Mucosa of rectum (tissue), 2 donors: ENCODE measurements at regions not wholly inside any gene's neighbourhood (a gene's known extent, or its start where the extent isn't known, plus 50 kb on each side); places are given as distances from the start of the nearest gene placed in this dataset.

Experiments used
- H3K27ac ChIP-seq, 2 donors: one replicate each; pipeline ENCODE4 v1.7.0; 2013; ENCODE audit warnings: inconsistent platforms in 2 of 2, low read depth in 2 of 2, low read length in 2 of 2
- H3K27me3 ChIP-seq, 2 donors: one replicate each; pipeline ENCODE4 v1.7.0; 2013; ENCODE audit warnings: low read length in 2 of 2; ENCODE audit not compliant: control insufficient read depth in 2 of 2, insufficient read depth in 2 of 2
- H3K36me3 ChIP-seq, 2 donors: one replicate each; pipeline ENCODE4 v1.7.0; 2013; ENCODE audit warnings: low read length in 2 of 2; ENCODE audit not compliant: control insufficient read depth in 2 of 2, insufficient read depth in 2 of 2
- H3K4me1 ChIP-seq, 2 donors: one replicate each; pipeline ENCODE4 v1.7.0; 2013; ENCODE audit warnings: low read length in 2 of 2, mild to moderate bottlenecking in 1 of 2; ENCODE audit not compliant: control insufficient read depth in 2 of 2, insufficient read depth in 2 of 2
- H3K4me3 ChIP-seq, 2 donors: one replicate each; pipeline ENCODE4 v1.7.0; 2013; ENCODE audit warnings: low read length in 2 of 2
- H3K9ac ChIP-seq, 2 donors: one replicate each; pipeline ENCODE4 v1.7.0; 2013; ENCODE audit warnings: low read length in 2 of 2, low read depth in 1 of 2, mild to moderate bottlenecking in 1 of 2
- H3K9me3 ChIP-seq, 2 donors: one replicate each; pipeline ENCODE4 v1.7.0; 2013; ENCODE audit warnings: low read length in 2 of 2; ENCODE audit not compliant: control insufficient read depth in 2 of 2
- donor health status: healthy.
- donor health status: Normal muscosa, but diverticular disease.

DNA sequence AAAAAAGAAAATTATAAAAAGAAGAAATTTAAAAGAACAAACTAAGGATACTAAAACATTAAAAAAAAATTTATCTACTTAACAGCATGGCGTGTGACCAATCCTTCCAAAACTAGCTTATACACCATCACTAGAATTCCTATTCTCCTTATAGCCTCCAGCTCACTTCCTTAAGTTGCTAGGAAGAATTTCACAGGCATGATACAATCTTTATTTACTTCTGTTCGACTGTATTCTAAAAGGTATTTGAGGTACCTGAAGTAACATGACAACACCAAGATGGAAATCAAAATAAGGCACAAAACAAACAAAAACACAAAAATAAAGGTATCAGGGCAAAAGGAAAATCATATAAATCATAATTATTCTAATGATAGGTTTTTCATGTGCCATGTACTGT, 360.7 kb downstream of the FIGN start:
- Histone ChIP-seq H3K4me3 (no peak overlapping the region), H3K27me3 (no peaks in the 10 kb centered on the region), H3K4me1 (no peaks in the 10 kb centered on the region), H3K36me3 (no peaks in the 10 kb centered on the region), H3K9ac (no peak overlapping the region), H3K9me3 (no peaks in the 10 kb centered on the region), H3K27ac (no peak overlapping the region)

DNA sequence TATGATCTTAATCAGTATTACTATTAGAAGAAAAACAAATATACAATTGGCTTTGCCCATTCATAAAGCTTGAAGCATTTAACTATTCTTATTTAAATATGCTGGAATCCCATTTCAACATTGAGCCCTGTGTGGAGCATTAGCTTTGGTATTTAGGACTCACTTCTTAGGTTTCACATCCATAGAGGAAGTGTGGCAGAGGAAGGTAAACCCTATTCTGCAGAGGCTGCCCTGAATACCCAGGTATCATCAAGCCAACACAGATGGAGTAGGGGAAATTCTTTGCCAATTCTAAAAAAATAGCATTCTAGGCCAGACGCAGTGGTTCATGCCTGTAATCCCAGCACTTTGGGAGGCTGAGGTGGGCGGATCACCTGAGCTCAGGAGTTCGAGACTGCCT, 361.5 kb downstream of the FIGN start:
- H3K27ac ChIP-seq, result no peak overlapping the region
- H3K9ac ChIP-seq, result no peak overlapping the region
- H3K27me3 ChIP-seq, result no peaks in the 10 kb centered on the region

DNA sequence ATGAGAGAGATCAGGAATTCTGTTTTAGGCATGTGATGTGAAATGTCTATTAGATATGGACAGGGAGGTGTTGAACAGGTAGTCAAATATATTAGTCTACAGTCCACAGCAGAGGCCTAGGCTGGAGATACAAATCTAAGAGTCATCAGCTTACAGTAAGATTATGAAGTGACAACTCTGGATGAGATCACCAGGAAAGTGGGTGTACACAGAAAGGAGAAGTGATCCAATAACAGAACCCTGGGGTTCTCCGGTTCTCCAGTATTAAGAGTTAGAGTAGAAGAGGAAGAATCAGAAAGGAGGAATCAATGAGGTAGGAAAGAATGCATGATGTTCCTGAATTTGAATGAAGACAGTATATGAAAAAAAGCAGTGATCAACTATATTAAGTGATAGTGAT, 362.3 kb downstream of the FIGN start:
- Histone ChIP-seq H3K4me3 (no peak overlapping the region), H3K27ac (no peak overlapping the region), H3K9me3 (no peaks in the 10 kb centered on the region), H3K4me1 (no peaks in the 10 kb centered on the region), H3K27me3 (no peaks in the 10 kb centered on the region), H3K9ac (no peak overlapping the region), H3K36me3 (no peaks in the 10 kb centered on the region)

More for the DNA sequence above, 361.5 kb downstream of the FIGN start:
- Histone ChIP-seq H3K4me1 (no peaks in the 10 kb centered on the region), H3K9me3 (no peaks in the 10 kb centered on the region), H3K4me3 (no peak overlapping the region), H3K36me3 (no peaks in the 10 kb centered on the region)

DNA sequence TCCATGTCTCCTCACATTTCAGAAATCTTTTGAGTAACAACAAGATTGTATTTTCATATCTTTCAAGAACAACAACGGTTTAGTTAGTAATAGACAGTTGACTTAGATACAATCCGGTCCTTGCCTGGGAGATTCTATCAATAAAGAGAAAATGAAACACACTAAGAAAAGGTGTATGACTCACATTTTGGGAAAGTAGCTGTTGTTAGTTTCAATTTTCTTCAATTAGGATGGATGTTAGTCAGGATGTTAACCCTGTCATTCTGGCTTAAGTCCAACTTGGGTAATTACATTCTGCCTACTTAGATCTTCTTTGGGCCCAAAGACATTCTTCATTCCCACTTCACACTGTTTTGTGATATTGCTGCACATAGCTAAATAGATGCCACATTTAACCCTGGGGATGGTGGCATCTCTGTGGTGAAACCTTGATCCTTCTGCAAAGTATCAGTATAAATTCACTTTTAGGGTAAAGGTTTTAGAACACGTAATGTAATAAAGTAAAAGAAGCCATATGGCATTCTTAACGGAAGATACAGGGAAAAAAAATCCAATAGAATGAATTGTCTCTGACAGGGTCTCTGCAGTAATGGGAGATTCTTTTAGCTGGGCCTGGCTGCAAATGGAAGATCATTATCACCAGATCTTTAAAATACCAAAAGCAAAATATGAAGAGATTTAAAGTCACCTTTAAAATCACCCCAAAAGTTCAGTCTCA, 365.5 kb downstream of the FIGN start:
- no peaks in the 10 kb centered on the region for H3K9me3 ChIP-seq
- H3K36me3 ChIP-seq, result no peaks in the 10 kb centered on the region
- H3K27me3 ChIP-seq, result no peaks in the 10 kb centered on the region

DNA sequence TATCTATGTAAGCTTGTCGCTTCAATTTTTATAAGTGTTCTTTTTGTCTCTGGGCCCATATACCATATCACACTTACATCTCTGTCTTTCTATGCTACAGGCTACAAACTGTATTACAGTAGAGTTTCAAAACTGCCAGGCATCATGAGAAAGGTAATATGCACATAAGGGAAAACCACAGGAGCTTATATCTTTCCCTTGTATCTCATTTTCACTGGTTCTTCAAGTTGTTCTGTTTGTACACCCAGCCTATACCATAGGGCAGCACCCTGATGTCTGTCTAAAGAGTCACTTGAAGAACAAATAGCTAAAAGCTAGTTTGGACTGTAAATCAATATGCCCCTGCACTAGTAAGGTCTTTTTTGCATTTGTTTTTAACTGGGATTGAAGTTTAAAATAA, 366.7 kb downstream of the FIGN start:
- Histone ChIP-seq H3K4me1 (no peaks in the 10 kb centered on the region), H3K9ac (no peak overlapping the region), H3K36me3 (no peaks in the 10 kb centered on the region), H3K4me3 (no peak overlapping the region), H3K27ac (no peak overlapping the region), H3K27me3 (no peaks in the 10 kb centered on the region), H3K9me3 (no peaks in the 10 kb centered on the region)

More for the DNA sequence above, 365.5 kb downstream of the FIGN start:
- H3K4me3 ChIP-seq, result no peak overlapping the region
- H3K27ac ChIP-seq, result no peak overlapping the region
- no peak overlapping the region for H3K9ac ChIP-seq
- H3K4me1 ChIP-seq, result no peaks in the 10 kb centered on the region

DNA sequence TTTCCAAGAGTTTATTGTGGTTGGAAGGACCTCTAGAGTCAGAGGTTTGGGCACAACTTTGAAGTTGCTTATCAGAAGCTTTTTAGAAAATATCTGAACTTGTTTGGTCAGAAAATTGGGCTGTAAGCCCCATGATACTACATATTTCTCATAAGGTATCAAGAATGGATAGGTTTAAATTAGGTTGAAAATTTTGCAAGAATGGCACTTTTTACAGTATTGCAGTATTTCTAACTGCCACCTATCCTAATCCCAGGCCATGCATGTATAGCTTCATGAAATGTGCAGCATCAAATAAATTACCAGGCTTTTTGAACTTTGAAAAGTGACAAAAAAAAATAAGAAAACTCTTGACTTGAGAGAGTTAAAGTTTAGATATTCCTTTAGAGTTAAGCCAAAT, 367.2 kb downstream of the FIGN start:
- Histone ChIP-seq H3K27me3 (no peaks in the 10 kb centered on the region), H3K36me3 (no peaks in the 10 kb centered on the region), H3K4me3 (no peak overlapping the region), H3K9me3 (no peaks in the 10 kb centered on the region), H3K27ac (no peak overlapping the region), H3K4me1 (no peaks in the 10 kb centered on the region), H3K9ac (no peak overlapping the region)

DNA sequence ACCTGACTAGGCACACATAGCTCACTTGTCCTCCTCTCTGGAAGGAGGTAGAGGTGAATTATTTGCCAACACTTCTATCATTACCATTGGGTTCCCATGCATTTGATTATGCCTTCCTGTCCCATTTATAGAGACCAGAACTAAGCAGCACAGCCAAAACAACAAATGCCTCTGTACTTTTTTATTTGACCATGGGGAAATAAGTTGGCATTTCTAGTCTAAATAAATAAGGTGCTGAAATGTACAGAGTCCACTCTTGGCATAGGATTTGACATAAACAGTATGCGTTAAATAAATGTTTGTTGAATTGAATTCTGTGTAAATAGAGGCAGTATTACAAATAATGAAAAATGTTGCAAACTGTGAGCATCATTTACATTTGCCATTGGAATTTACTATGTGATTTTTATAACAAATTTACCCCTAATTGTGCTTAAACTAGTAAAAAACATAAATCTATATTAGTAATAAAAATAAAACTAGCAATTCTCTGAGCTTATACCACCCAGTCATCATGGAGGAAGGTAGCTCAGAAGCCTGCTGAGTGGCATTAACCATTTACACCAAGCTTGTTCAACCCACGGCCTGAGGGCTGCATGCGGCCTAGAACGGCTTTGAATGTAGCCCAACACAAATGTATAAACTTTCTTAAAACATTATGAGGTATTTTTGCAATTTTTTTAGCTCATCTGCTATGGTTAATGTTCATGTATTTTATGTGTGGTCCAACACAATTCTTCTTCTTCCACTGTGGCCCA, 367.8 kb downstream of the FIGN start:
- H3K27ac ChIP-seq, result no peak overlapping the region
- no peak overlapping the region for H3K9ac ChIP-seq
- no peaks in the 10 kb centered on the region for H3K27me3 ChIP-seq
- H3K4me1 ChIP-seq, result no peaks in the 10 kb centered on the region
- H3K36me3 ChIP-seq, result no peaks in the 10 kb centered on the region
- no peaks in the 10 kb centered on the region for H3K9me3 ChIP-seq
- H3K4me3 ChIP-seq, result no peak overlapping the region

DNA sequence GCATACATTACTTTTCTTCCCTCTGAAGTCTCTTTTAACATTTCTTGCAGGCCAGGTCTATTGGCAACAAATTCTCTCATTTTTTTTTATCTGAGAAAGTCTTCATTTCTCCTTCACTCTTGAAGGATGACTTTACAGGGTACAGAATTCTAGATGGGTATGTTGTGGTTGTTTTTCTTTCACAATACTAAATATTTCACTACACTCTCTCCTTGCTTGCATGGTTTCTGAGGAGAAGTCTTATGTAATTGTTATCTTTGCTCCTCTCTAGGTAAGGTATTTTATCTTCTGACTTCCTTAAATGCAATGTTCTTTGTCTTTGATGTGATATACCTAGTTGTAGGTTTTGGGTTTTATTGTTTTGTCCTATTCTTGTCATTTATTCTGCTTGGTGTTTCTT, 371.1 kb downstream of the FIGN start:
- Histone ChIP-seq H3K36me3 (no peaks in the 10 kb centered on the region), H3K9ac (no peak overlapping the region), H3K27ac (no peak overlapping the region), H3K4me3 (no peak overlapping the region), H3K27me3 (no peaks in the 10 kb centered on the region), H3K9me3 (no peaks in the 10 kb centered on the region), H3K4me1 (no peaks in the 10 kb centered on the region)

DNA sequence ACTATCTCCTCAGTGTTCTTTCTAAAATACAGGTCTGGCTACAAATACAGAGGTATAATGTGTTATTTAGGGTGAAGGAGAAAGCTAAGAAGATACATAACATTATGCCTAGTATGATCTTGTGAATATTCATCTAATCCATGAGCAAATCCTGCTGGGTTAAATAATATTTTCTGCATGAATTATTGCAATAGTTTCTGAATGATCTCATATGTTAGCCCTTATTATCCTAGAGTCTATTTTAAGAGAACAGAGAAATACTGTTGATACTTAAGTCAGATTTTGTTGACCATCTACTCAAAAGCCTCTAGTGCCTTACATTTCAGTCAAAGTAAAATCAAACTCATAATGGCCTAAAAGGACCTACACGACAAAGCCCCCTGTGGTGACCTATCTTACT, 382.3 kb downstream of the FIGN start:
- Histone ChIP-seq H3K27me3 (no peaks in the 10 kb centered on the region), H3K4me3 (no peak overlapping the region), H3K27ac (no peak overlapping the region)

DNA sequence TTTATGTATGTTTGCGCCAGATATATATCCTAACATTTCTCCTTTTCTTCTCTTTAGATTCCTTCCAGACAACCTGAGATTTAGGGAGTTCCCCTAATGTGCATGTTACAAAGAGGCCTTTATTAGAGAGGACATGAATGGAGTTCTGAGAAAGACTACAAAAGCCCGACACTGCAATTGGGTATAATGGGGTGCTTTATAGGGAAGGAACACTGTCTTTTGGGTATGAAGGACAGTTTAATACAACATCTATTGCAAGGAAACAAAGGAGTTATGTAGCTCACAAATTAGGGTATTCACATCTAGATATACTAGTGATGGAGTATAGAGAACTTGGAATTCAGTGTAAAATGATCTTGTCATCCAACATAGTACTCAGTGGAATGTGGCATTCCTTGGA, 383.8 kb downstream of the FIGN start:
- Histone ChIP-seq H3K9ac (no peak overlapping the region), H3K4me1 (peaks cover 0 to 16% of the 10 kb centered on the region in 2 donors), H3K27ac (no peak overlapping the region), H3K4me3 (no peak overlapping the region), H3K27me3 (no peaks in the 10 kb centered on the region), H3K9me3 (no peaks in the 10 kb centered on the region), H3K36me3 (no peaks in the 10 kb centered on the region)

More for the DNA sequence above, 382.3 kb downstream of the FIGN start:
- Histone ChIP-seq H3K9me3 (no peaks in the 10 kb centered on the region), H3K9ac (no peak overlapping the region), H3K36me3 (no peaks in the 10 kb centered on the region), H3K4me1 (peaks cover 0 to 7% of the 10 kb centered on the region in 2 donors)
